Activated naive CD4-positive, alpha-beta T cell treated with anti-CD3 and anti-CD28 coated beads, Interleukin-2, amount 10 ng/mL, durations not matched to agents 7 days and 5 days (primary cell): ENCODE measurements at regions not wholly inside any gene's neighbourhood (a gene's known extent, or its start where the extent isn't known, plus 50 kb on each side); places are given as distances from the start of the nearest gene placed in this dataset.

ENCODE experiments used
- CTCF ChIA-PET: fragments of 350-600 bp; sonication (Branson Sonifier 250); formaldehyde crosslinking; loops from one replicate; lab custom pipeline; 2021; ENCODE audit warnings: antibody characterized with exemption; lab: Charles Lee
- DNase-seq: peaks from one replicate; pipeline ENCODE4 v3.0.0-alpha.2; 2020
- H3K27ac Mint-ChIP-seq: one replicate; pipeline ENCODE4 v1.8.0; 2021; ENCODE audit warnings: mild to moderate bottlenecking, moderate library complexity, mixed read lengths
- H3K27me3 Mint-ChIP-seq: one replicate; pipeline ENCODE4 v1.8.0; 2021; ENCODE audit warnings: mild to moderate bottlenecking, mixed read lengths
- H3K36me3 Mint-ChIP-seq: one replicate; pipeline ENCODE4 v1.8.0; 2021; ENCODE audit warnings: mixed read lengths
- H3K4me1 Mint-ChIP-seq: one replicate; pipeline ENCODE4 v1.8.0; 2021; ENCODE audit warnings: mixed read lengths
- H3K4me3 Mint-ChIP-seq: one replicate; pipeline ENCODE4 v1.8.0; 2021; ENCODE audit warnings: mild to moderate bottlenecking, moderate library complexity, mixed read lengths
- H3K9me3 Mint-ChIP-seq: one replicate; pipeline ENCODE4 v1.8.0; 2021; ENCODE audit warnings: mixed read lengths

GRCh38 chr10:31706464-31707092 lies 222.1 kb downstream of the ARHGAP12 start:
- Mint-ChIP-seq H3K27ac (no peak overlapping the region), H3K4me1 (peaks cover 21% of the 10 kb centered on the region), H3K4me3 (no peak overlapping the region), H3K27me3 (no peaks in the 10 kb centered on the region), H3K9me3 (peaks cover 20% of the 10 kb centered on the region), H3K36me3 (peaks cover 8% of the 10 kb centered on the region)
- DNase-seq: no peak
- CTCF ChIA-PET: no interaction called here

DNA sequence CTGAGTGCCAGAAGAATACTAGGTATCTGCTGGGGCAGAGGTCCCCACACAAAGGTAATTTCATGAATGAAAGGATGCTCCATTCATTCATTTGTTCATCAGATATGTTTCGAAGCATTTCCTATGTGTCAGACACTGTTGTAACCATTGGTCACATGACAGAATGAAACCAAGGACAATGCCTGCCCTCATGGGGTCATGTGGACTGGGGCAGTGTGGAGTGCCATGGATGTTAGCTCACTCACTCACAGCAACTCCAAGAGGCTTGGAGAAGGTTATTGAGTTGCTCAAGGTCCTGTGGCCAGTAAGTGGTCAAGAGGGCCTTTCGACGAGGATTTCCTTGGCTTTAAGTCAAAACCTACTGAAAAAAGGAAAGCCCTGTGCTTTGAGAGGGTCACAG lies 223.5 kb downstream of the ARHGAP12 start:
- Mint-ChIP-seq H3K27ac (no peak overlapping the region), H3K9me3 (peaks cover 17% of the 10 kb centered on the region), H3K27me3 (no peaks in the 10 kb centered on the region), H3K36me3 (peaks cover 8% of the 10 kb centered on the region), H3K4me1 (peaks cover 21% of the 10 kb centered on the region), H3K4me3 (no peak overlapping the region)
- DNase-seq: no peak
- CTCF ChIA-PET: no interaction called here

DNA sequence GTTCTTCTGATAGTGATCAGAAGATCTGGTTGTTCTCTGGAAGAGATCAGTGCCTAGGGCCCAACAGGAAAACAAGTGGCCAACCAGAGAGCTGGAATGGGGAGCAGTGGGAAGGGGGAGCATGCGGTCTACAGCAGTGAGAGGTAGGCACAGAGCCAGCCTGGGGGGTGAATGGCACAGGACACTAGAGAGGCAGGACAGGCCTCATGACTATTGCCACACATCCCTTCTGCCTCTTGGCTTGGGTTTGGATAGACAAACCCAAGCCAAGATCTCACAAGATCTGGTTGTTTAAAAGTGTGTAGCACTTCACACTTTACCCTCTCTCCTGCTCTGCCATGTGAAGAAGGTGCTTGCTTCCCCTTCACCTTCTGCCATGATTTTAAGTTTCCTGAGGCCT lies 224.4 kb downstream of the ARHGAP12 start:
- H3K4me1 Mint-ChIP-seq: peaks cover 21% of the 10 kb centered on the region
- no peak overlapping the region for H3K27ac Mint-ChIP-seq
- H3K4me3 Mint-ChIP-seq: no peak overlapping the region
- no peaks in the 10 kb centered on the region for H3K27me3 Mint-ChIP-seq
- peaks cover 11% of the 10 kb centered on the region for H3K9me3 Mint-ChIP-seq
- peaks cover 2% of the 10 kb centered on the region for H3K36me3 Mint-ChIP-seq
- no peak for DNase-seq
- CTCF ChIA-PET: no interaction called here

- no peak overlapping the region for H3K27ac Mint-ChIP-seq
- peaks cover 9% of the 10 kb centered on the region for H3K9me3 Mint-ChIP-seq
- no peak overlapping the region for H3K4me3 Mint-ChIP-seq
- no peak for DNase-seq
- peaks cover 2% of the 10 kb centered on the region for H3K36me3 Mint-ChIP-seq
- CTCF ChIA-PET: no interaction called here
- peaks cover under 1% of the 10 kb centered on the region for H3K27me3 Mint-ChIP-seq
- peaks cover 17% of the 10 kb centered on the region for H3K4me1 Mint-ChIP-seq
These were observed 225.7 kb downstream of the ARHGAP12 start for GRCh38 chr10:31702954-31703353.

- peaks cover 9% of the 10 kb centered on the region for H3K9me3 Mint-ChIP-seq
- no peak overlapping the region for H3K4me3 Mint-ChIP-seq
- no peak overlapping the region for H3K27ac Mint-ChIP-seq
- H3K27me3 Mint-ChIP-seq: peaks cover 6% of the 10 kb centered on the region
- CTCF ChIA-PET: no interaction called here
- no peak for DNase-seq
- H3K4me1 Mint-ChIP-seq: peaks cover 7% of the 10 kb centered on the region
- H3K36me3 Mint-ChIP-seq: peaks cover 2% of the 10 kb centered on the region
These were observed 226.6 kb downstream of the ARHGAP12 start for GRCh38 chr10:31702005-31702404.

DNA sequence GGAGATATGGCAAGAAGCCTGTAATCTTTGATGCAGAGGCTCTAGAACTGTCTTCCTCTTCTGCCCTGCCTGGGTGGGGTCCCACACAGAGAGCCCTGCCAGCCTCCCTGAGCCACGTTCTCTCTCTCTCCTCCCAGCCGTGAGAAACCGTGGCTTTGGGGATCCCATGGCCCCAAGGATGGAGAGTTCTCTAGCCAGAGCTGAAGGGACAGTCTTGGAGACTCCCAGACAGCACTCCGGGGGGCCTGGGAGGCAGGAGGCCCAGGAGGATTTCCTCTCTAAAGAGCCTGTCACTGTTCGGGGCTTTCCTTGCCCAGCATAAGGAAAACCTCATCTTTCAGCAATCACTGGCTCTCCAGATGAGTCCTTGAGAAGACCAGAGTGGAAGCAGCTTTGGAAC lies 227.1 kb downstream of the ARHGAP12 start:
- CTCF ChIA-PET: no interaction called here
- Mint-ChIP-seq H3K36me3 (peaks cover 2% of the 10 kb centered on the region), H3K4me1 (peaks cover 3% of the 10 kb centered on the region), H3K27ac (no peak overlapping the region), H3K9me3 (peaks cover 9% of the 10 kb centered on the region), H3K4me3 (no peak overlapping the region), H3K27me3 (peaks cover 6% of the 10 kb centered on the region)
- no peak for DNase-seq

DNA sequence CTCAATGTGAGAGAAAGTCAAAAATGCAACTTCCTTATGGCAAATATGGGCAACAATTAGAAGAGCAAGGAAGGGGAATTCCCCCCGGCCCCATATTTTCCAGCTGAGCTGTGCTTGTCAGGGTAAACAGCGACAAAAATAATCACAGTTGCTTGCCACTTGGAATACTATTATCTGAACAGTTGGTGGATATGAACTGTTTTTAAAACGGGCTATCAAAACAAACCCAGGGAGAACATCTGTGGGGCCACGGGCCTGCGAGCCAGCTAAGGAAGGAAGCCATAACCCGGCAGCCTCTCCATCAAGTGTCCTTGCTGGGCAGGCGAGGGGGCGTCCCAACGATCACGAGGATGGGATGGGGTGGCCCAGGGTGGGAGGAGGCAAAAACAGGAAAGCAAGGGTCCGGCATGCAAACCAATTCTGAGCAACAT lies 228.4 kb downstream of the ARHGAP12 start:
- DNase-seq: no peak
- no peaks in the 10 kb centered on the region for H3K36me3 Mint-ChIP-seq
- CTCF ChIA-PET: no interaction called here
- no peaks in the 10 kb centered on the region for H3K4me1 Mint-ChIP-seq
- no peak overlapping the region for H3K4me3 Mint-ChIP-seq
- H3K9me3 Mint-ChIP-seq: peaks cover 7% of the 10 kb centered on the region
- peaks cover 6% of the 10 kb centered on the region for H3K27me3 Mint-ChIP-seq
- no peak overlapping the region for H3K27ac Mint-ChIP-seq

GRCh38 chr10:31698181-31698830 lies 230.3 kb downstream of the ARHGAP12 start:
- no peaks in the 10 kb centered on the region for H3K36me3 Mint-ChIP-seq

GRCh38 chr10:31697271-31698180 lies 231.1 kb downstream of the ARHGAP12 start:
- CTCF ChIA-PET: no interaction called here
- no peak overlapping the region for H3K4me3 Mint-ChIP-seq
- H3K4me1 Mint-ChIP-seq: no peaks in the 10 kb centered on the region
- peaks cover 3% of the 10 kb centered on the region for H3K9me3 Mint-ChIP-seq
- H3K27ac Mint-ChIP-seq: no peak overlapping the region
- no peaks in the 10 kb centered on the region for H3K36me3 Mint-ChIP-seq
- peaks cover 6% of the 10 kb centered on the region for H3K27me3 Mint-ChIP-seq
- no peak for DNase-seq

More at GRCh38 chr10:31698181-31698830, 230.3 kb downstream of the ARHGAP12 start:
- no peak overlapping the region for H3K4me3 Mint-ChIP-seq
- DNase-seq: no peak
- H3K27me3 Mint-ChIP-seq: peaks cover 6% of the 10 kb centered on the region
- CTCF ChIA-PET: no interaction called here
- no peaks in the 10 kb centered on the region for H3K4me1 Mint-ChIP-seq
- peaks cover 6% of the 10 kb centered on the region for H3K9me3 Mint-ChIP-seq
- H3K27ac Mint-ChIP-seq: no peak overlapping the region

- no peaks in the 10 kb centered on the region for H3K4me1 Mint-ChIP-seq
- no peaks in the 10 kb centered on the region for H3K36me3 Mint-ChIP-seq
- peaks cover 6% of the 10 kb centered on the region for H3K27me3 Mint-ChIP-seq
- CTCF ChIA-PET: no interaction called here
- H3K9me3 Mint-ChIP-seq: no peaks in the 10 kb centered on the region
- H3K4me3 Mint-ChIP-seq: no peak overlapping the region
- DNase-seq: no peak
- H3K27ac Mint-ChIP-seq: no peak overlapping the region
These were observed 233.4 kb downstream of the ARHGAP12 start for GRCh38 chr10:31694929-31695837.

DNA sequence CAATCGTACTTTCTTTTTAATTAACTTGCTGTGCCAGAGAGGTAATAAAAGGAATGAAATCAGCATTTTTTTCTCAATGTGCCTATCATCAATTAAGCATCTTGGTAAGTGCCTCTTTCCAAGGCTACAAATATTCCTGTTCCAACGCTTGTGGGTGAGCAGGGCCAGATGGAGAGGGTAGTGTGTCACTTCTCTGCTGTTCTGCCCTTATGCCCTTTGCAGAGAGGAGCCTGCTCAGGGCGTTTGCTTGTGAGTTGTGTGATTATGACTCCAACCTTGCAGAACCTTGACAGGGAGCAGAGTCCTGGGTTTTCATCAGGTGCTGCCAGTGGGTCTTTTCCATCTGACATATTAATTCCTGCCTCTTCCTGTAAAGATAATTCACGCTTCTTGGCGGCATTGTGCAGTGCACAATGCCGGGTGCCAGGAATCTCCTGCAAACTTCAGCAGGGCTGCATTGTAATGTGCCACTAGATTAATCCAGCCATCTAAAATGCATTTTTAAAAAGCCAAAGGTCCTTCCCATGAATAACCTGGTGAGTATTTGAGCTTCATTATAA lies 234.4 kb downstream of the ARHGAP12 start:
- DNase-seq: no peak
- peaks cover 6% of the 10 kb centered on the region for H3K27me3 Mint-ChIP-seq
- H3K4me3 Mint-ChIP-seq: no peak overlapping the region
- CTCF ChIA-PET: interaction anchor here (0.5 kb wide), 1 partner anchor 493 kb away, joined by 3 read pairs; no protein-coding TSS in a partner anchor
- H3K36me3 Mint-ChIP-seq: no peaks in the 10 kb centered on the region
- H3K27ac Mint-ChIP-seq: no peak overlapping the region
- peaks cover 2% of the 10 kb centered on the region for H3K9me3 Mint-ChIP-seq
- H3K4me1 Mint-ChIP-seq: no peaks in the 10 kb centered on the region

DNA sequence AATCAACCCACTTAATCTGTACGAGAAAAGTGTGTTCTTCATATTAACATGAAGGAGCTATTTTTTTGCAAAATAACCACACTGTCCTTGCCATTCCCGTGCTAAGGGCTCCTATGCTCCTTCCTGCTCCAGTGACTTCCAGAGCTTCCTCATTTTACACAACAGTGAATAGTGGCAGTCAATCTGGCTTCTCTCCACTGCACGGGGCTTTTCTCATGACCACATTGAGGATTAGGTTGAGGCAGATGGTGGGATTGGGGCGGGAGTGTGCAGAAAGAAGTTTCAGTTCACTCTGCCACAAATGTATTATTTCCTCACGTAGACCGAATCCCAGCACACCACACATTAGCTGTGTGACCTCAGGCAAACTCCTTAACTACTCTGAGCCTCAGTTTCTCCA lies 235.1 kb downstream of the ARHGAP12 start:
- Mint-ChIP-seq H3K4me3 (no peak overlapping the region), H3K4me1 (no peaks in the 10 kb centered on the region), H3K27ac (no peak overlapping the region), H3K36me3 (no peaks in the 10 kb centered on the region), H3K27me3 (peaks cover 6% of the 10 kb centered on the region), H3K9me3 (peaks cover 5% of the 10 kb centered on the region)
- CTCF ChIA-PET: no interaction called here
- no peak for DNase-seq

- Mint-ChIP-seq H3K27me3 (no peaks in the 10 kb centered on the region), H3K4me1 (no peaks in the 10 kb centered on the region), H3K36me3 (no peaks in the 10 kb centered on the region), H3K9me3 (peaks cover 10% of the 10 kb centered on the region), H3K4me3 (no peak overlapping the region), H3K27ac (no peak overlapping the region)
- no peak for DNase-seq
- CTCF ChIA-PET: no interaction called here
These were observed 239.4 kb downstream of the ARHGAP12 start for GRCh38 chr10:31689233-31689632.
